NCI-H345 (cell line): ENCODE measurements at regions not wholly inside any gene's neighbourhood (a gene's known extent, or its start where the extent isn't known, plus 50 kb on each side); places are given as distances from the start of the nearest gene placed in this dataset.
"Not testable (repeated sequence)": the region's sequence is repeated elsewhere in the genome, so short reads cannot be mapped to it uniquely, and the experiment has no call there.

Experiments
- DNase-seq: peaks from one replicate; lab custom pipeline; 2025; lab: John Stamatoyannopoulos, UW

- DNase-seq, result peak; percentile 96
Observed at GRCh38 chr7:66413379-66414114, 208.4 kb downstream of the TPST1 start.

GRCh38 chr7:66415659-66416265 lies 210.6 kb downstream of the TPST1 start:
- DNase-seq, result no peak

DNA sequence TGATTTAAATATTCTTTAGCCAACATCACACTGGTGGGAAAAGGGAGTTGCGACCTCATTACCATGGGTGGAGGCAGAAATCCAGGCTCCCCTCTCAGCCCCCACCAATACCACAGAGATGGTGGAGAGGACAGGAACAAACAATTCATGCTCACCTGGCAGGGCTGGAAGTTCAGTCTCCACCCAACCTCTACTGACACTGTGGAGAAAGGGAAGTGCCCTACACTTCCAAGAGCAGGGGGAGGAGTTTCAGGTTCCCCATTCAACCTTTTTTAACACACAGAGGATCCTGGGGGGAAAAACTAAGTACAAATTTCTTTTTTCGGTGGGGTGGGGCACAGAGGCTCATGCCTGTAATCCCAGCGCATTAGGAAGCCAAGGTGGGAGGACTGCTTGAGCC lies 210.1 kb upstream of the KCTD7 start:
- DNase-seq, result no peak

DNA sequence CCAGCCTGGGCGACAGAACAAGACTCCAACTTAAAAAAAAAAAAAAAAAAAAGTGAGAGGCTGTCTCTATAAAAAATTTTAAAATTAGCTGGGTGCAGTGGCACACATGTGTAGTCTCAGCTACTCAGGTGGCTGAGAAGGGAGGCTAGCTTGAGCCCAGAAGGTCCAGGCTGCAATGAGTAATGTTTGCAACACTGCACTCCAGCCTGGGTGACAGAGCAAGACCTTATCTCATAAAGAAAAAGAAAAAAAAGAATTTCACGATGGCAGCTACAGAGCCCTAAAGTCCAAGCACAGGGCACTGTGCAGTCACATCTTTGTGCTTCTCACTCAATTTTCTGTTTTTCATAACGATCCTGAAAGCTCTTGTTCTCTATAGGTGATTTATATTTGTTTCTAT lies 209.5 kb upstream of the KCTD7 start:
- no peak for DNase-seq

GRCh38 chr7:66421830-66422475 lies 206.7 kb upstream of the KCTD7 start:
- no peak for DNase-seq

DNA sequence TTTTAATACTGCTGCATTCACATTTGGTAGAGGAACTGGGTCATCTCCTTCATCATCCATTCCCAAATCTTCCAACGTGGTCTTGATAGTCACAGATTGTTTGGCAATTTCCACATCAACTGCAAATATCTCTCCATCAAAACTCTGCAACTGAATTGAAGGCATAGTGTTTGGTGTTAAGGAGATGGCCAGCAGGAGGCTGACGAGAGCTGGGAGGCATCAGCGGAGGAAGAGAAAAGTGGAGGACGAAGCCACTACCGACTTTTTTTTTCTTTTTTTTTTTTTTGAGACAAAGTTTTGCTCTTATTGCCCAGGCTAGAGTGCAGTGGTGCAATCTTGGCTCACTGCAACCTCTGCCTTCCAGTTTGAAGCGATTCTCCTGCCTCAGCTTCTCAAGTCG lies 205.0 kb upstream of the KCTD7 start:
- DNase-seq, result no peak

GRCh38 chr7:66426332-66426731 lies 202.3 kb upstream of the KCTD7 start:
- DNase-seq, result no peak

DNA sequence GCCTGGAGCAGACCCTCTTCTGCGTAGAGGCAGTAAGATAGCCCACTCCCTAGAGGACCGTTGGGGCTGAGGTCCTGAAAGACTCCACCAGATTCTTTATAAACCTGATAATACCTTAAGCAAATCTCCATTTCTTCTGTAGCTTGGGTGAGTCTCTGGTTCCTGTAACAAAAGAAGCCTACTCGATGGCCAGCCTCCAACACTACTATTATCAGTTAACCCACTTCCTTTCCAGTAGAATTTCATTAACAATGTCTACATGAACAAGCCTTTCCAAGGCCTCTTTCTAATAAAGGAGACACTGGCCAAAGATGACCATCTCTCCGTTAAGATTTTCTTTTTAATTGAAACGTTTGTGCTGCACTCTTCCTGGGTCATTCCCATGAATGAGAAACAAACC lies 201.7 kb upstream of the KCTD7 start:
- DNase-seq, result no peak

DNA sequence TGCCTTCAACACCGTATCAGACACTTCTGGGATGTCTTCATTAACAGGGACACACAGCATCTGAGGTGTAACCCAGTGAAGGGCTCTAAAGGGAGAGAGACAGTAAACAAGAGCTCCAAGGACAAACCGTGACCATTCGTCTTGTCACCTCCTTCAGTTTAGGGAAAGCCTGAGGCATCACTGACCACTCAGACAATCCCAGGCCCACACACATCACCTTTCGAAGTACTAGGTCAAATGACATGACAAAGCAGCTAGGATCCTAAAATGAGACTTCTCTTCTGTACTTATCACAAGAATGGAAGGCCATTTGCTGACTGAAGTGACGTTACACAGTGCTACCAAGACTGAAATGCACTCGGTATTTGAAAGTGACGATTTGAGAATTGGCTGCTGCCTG lies 200.7 kb upstream of the KCTD7 start:
- DNase-seq, result no peak

- no peak for DNase-seq
Observed at GRCh38 chr7:66429498-66430163, 199.1 kb upstream of the KCTD7 start.

GRCh38 chr7:66430164-66430545 lies 198.5 kb upstream of the KCTD7 start:
- no peak for DNase-seq

DNA sequence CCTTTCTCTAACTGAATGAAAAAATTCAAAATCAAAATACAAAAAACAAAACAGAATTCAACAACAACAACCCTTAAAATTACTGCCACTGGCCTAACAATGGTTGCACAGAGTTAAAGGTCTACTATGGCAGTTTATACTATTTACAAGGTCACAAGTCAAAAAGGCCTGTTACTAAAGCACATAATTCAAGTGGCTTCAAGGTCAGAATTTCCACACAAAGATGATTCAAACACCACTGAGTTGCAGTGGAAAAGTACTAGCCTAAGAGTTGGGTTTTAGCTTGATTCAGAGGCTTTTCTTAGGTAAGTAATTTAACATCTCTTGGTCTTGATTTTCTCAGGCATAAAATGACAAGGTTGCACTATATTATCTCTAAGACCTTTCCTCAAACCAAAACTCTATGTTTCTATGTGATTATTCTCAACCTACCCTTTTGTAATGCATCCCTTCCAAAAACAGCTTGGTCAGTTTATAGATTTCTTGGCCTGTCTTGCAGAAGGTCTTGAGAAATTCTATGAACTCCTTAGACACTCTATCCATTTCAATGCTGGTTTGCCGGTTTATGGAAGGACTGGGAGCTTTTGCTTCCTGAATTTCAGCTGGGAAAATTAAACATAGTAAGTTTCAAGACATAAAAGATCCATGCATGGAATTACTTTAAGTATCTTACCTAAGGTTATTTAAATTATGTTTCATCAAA lies 189.8 kb upstream of the KCTD7 start:
- not testable (repeated sequence) for DNase-seq

GRCh38 chr7:66442385-66442784 lies 186.3 kb upstream of the KCTD7 start:
- DNase-seq, result no peak

- DNase-seq, result no peak
Observed at GRCh38 chr7:66443946-66444345, 184.7 kb upstream of the KCTD7 start.

DNA sequence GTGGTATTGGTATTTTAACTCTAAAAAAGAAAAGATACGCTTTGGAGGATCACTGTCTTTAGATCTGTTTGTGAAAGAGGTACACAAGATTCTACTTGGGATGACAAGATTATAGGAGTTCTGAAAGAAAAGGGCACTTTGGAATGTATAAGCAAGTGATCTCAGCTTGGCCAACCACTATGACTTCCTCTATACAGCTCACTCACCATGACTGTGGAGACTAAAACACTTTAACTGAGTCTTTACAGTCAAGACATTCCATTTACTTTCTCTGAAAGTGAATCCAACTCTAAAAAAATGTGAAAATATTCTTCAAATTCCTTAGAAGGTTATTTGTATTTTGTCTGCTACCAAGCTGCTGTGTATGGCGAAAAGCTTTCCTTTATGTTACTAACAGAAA lies 181.7 kb upstream of the KCTD7 start:
- DNase-seq, result not testable (repeated sequence)

DNA sequence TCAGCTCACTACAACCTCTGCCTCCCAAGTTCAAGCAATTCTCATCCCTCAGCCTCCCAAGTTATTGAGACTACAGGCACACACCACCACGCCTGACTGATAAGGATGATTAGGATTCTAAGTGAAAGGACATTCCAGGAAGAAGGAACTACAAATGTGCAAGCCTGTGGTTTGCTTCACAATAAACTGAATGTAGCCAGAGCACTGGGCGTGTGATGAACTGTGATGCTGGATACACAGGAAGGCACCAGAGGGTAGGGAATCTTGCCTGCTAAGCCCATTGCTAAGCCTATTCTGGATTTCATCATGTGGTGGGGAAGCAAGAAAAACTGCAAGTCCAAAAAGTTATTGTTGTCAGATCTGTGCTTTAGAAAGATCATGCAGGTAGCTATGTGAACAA lies 177.9 kb upstream of the KCTD7 start:
- DNase-seq, result not testable (repeated sequence)

GRCh38 chr7:66451713-66452112 lies 177.0 kb upstream of the KCTD7 start:
- DNase-seq, result not testable (repeated sequence)

DNA sequence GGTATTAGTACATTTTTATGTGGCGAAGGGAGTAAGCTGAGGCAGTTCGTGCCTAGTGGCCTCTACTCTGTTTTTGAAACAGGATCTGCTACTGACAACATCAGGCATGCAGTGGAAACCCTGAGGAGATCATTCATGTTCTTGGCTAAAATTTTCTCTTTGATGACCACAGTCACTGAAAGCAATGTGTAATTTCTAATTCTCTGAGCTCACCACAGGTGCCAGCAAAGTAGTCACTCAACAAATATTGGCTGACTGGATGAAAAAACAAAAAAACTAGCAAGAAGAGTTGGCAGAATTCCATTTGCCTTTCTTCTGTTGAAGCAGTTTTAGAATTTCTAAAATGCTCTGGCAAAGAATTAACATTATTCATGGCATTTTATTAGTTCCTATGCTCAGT lies 176.5 kb upstream of the KCTD7 start:
- peak; percentile 0 for DNase-seq

DNA sequence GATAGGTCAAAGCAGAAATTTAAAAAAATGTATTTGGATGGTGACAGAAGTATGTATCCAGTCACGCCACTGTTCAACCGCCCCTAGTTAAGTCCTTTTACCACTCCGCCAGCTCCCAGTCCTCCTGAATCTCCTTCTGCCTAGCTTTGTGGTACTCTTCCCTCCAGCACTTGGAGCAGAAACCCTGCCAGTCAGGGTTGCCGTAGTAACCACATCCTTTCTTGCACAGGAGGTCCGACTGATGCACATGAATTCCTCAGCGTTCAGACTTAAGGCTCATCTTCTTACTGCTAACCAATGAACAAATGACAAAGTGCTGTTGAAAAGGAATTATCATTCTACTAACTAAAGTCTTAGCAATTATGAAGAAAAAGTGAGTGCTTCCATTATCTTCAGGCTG lies 175.3 kb upstream of the KCTD7 start:
- no peak for DNase-seq

DNA sequence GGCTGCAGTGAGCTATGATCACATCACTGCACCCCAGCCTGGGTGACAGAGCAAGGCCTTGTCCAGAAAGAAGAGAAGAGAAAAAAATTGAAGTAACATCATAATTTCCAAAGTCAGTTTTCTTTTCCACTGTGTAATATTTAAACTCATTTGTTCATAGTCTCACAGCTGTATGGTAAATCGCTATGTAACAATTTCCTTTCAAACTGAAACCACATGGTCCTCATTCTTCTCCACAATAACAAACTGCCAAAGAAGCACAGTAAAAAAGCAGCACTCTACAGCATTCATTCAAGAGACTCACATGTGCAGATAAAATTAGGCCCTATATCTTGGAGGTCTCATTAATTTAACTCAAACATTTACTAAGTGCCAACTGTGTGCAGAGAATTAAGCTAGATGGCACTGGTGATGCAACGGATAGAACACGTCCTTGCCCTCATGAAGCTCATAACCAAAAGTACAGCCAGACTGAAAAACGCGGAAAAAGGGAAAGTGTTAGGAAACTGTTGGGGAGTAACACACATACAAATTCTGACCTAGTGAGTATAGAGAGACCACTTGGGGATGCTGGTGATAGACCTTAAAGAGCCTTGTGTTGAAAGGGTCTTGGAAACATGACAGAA lies 174.0 kb upstream of the KCTD7 start:
- no peak for DNase-seq

- DNase-seq, result not testable (repeated sequence)
Observed at GRCh38 chr7:66455432-66455831, 173.2 kb upstream of the KCTD7 start.

- not testable (repeated sequence) for DNase-seq
Observed at GRCh38 chr7:66456431-66456830, 172.2 kb upstream of the KCTD7 start.
